ENCODE measurements at regions not wholly inside any gene's neighbourhood (a gene's known extent, or its start where the extent isn't known, plus 50 kb on each side); places are given as distances from the start of the nearest gene placed in this dataset.
"Not testable (repeated sequence)": the region's sequence is repeated elsewhere in the genome, so short reads cannot be mapped to it uniquely, and the experiment has no call there.

DNA sequence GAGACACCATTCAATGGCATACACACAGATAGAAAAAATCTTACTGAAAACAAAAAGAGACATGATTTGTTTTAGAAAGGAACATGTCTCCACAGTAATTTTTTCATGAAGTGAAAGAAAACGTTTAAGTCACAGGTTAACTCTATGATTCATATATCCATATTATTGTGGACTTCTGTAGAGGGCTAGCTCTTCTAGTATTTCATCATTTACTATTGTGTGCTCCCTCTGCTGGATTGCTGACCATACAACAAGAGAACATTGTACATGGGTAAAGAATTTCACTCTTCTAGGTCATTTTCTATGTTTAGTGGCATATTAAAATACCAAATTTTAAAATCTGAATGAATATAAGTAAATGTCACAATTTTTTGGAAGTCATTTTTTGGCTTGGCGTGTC, 91.8 kb upstream of the POU3F4 start:
- Histone ChIP-seq H3K27ac (ENCODE audit: low read depth, low read length) (no peak overlapping the region), H3K79me2 (ENCODE audit: control insufficient read depth, insufficient read depth, low read length, poor library complexity) (no peaks in the 10 kb centered on the region)

DNA sequence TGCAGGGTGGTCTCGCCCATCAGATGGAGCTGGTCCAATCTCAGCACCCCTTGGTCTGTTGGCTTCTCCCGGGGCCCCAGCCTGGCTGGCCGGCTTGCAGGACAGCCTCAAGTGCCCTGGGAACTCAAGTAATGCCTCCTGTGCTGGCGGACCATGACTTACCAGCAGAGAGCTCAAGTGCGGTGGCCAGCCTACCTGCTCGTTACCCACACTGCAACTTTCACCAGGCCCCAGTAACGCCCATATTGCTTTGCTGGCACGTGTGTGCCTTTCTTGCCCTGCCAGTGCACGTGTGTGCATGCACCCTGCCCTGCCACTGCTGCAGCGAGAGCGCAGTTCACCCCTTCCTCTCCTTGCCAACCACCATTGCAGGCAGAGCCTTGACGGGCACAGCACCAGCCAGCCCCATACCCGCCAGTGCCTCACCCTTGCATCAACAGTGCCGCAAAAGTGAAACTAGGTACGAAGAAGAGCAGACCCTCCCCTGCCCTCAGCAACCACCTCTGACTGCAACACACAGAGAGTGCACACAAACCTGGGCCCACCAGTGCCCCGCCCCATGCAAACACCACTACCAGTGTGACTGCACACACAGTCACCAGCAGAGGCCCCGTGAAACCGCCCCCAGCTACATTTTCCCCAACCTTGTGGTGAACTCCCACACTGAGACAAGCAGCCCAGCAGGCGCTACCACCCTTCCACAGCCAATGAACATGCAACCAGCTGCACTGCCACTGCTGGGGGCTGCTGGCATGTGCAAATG, 88.9 kb upstream of the POU3F4 start:
- Histone ChIP-seq H3K27ac (ENCODE audit: low read depth, low read length) (no peak overlapping the region), H2AK5ac (ENCODE audit: low read length) (no peak overlapping the region), H3K27me3 (ENCODE audit: insufficient read depth, low read length) (no peaks in the 10 kb centered on the region), H3K9me3 (ENCODE audit: insufficient read depth, low read depth, low read length) (peaks cover 2% of the 10 kb centered on the region), H3K79me2 (ENCODE audit: control insufficient read depth, insufficient read depth, low read length, poor library complexity) (no peaks in the 10 kb centered on the region), H4K91ac (ENCODE audit: low read depth, low read length) (no peak overlapping the region), H2BK120ac (ENCODE audit: insufficient read depth, low read length, poor library complexity) (no peak overlapping the region), H3K79me1 (ENCODE audit: low read length) (no peaks in the 10 kb centered on the region), H4K12ac (ENCODE audit: low read depth, low read length) (no peak overlapping the region), H3K4me3 (ENCODE audit: low read depth, low read length) (no peak overlapping the region), H3K4ac (ENCODE audit: low read depth, low read length) (no peak overlapping the region), H4K8ac (ENCODE audit: low read depth, low read length) (no peak overlapping the region), H2BK12ac (ENCODE audit: low read length) (no peak overlapping the region), H3K14ac (ENCODE audit: low read length) (no peak overlapping the region), H3K9ac (ENCODE audit: low read length) (no peak overlapping the region), H3K4me1 (ENCODE audit: control insufficient read depth in 1 of 2, insufficient read depth in 2 of 2, low read length in 2 of 2) (no peaks in the 10 kb centered on the region), H3K36me3 (ENCODE audit: control insufficient read depth in 1 of 2, insufficient read depth in 2 of 2, low read length in 2 of 2) (no peaks in the 10 kb centered on the region), H3K23ac (ENCODE audit: low read length) (no peak overlapping the region), H3K4me2 (ENCODE audit: low read length) (no peak overlapping the region), H2AFZ (ENCODE audit: insufficient read depth, low read length, poor library complexity) (no peak overlapping the region), H3K18ac (ENCODE audit: low read length) (no peak overlapping the region), H2BK5ac (ENCODE audit: low read depth, low read length, poor library complexity) (no peak overlapping the region)
- WGBS (ENCODE audit: extremely low coverage, insufficient coverage, insufficient read length) = no CpG with 5 or more reads among the region's 19 CpGs
- no peak for DNase-seq

More for the DNA sequence above, 91.8 kb upstream of the POU3F4 start:
- Histone ChIP-seq H3K14ac (ENCODE audit: low read length) (no peak overlapping the region), H2BK12ac (ENCODE audit: low read length) (no peak overlapping the region), H3K9me3 (ENCODE audit: insufficient read depth, low read depth, low read length) (peaks cover 2% of the 10 kb centered on the region), H2AFZ (ENCODE audit: insufficient read depth, low read length, poor library complexity) (no peak overlapping the region), H4K12ac (ENCODE audit: low read depth, low read length) (no peak overlapping the region), H3K27me3 (ENCODE audit: insufficient read depth, low read length) (no peaks in the 10 kb centered on the region), H3K4me3 (ENCODE audit: low read depth, low read length) (no peak overlapping the region), H3K18ac (ENCODE audit: low read length) (no peak overlapping the region), H4K8ac (ENCODE audit: low read depth, low read length) (no peak overlapping the region), H3K79me1 (ENCODE audit: low read length) (no peaks in the 10 kb centered on the region), H4K91ac (ENCODE audit: low read depth, low read length) (no peak overlapping the region), H3K23ac (ENCODE audit: low read length) (no peak overlapping the region), H2BK5ac (ENCODE audit: low read depth, low read length, poor library complexity) (no peak overlapping the region), H3K4me2 (ENCODE audit: low read length) (no peak overlapping the region), H3K36me3 (ENCODE audit: control insufficient read depth in 1 of 2, insufficient read depth in 2 of 2, low read length in 2 of 2) (no peaks in the 10 kb centered on the region), H2AK5ac (ENCODE audit: low read length) (no peak overlapping the region), H3K4me1 (ENCODE audit: control insufficient read depth in 1 of 2, insufficient read depth in 2 of 2, low read length in 2 of 2) (no peaks in the 10 kb centered on the region), H3K4ac (ENCODE audit: low read depth, low read length) (no peak overlapping the region), H3K9ac (ENCODE audit: low read length) (no peak overlapping the region), H2BK120ac (ENCODE audit: insufficient read depth, low read length, poor library complexity) (no peak overlapping the region)
- WGBS (ENCODE audit: extremely low coverage, insufficient coverage, insufficient read length) = no CpG with 5 or more reads among the region's 2 CpGs
- DNase-seq = peak in 1 of 2 donors; percentile 31

DNA sequence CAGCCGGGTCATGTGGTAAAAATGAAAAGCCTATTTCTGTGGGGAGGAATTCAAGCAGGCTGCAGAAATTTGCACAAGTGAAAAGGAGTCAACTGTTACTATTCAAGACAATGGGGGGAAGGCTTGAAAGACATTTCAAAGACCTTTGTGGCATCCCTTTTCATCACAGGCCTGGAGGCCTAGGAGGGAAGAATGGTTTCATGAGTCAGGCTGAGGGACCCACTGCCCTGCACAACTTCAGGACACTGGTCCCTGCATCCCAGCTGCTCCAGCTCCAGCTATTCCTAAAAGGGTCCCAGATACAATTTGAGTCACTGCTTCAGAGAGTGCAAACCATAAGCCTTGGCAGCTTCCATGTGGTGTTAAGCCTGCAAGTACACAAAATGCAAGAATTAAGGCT, 85.3 kb upstream of the POU3F4 start:
- Histone ChIP-seq H3K79me1 (ENCODE audit: low read length) (no peaks in the 10 kb centered on the region), H3K9me3 (ENCODE audit: insufficient read depth, low read depth, low read length) (peaks cover 2% of the 10 kb centered on the region), H3K23ac (ENCODE audit: low read length) (no peak overlapping the region), H4K91ac (ENCODE audit: low read depth, low read length) (no peak overlapping the region), H3K9ac (ENCODE audit: low read length) (no peak overlapping the region), H3K4ac (ENCODE audit: low read depth, low read length) (no peak overlapping the region), H3K18ac (ENCODE audit: low read length) (no peak overlapping the region), H2AFZ (ENCODE audit: insufficient read depth, low read length, poor library complexity) (no peak overlapping the region), H3K36me3 (ENCODE audit: control insufficient read depth in 1 of 2, insufficient read depth in 2 of 2, low read length in 2 of 2) (no peaks in the 10 kb centered on the region), H3K79me2 (ENCODE audit: control insufficient read depth, insufficient read depth, low read length, poor library complexity) (no peaks in the 10 kb centered on the region), H2AK5ac (ENCODE audit: low read length) (no peak overlapping the region), H3K4me2 (ENCODE audit: low read length) (no peak overlapping the region), H3K4me3 (ENCODE audit: low read depth, low read length) (no peak overlapping the region), H2BK12ac (ENCODE audit: low read length) (no peak overlapping the region), H4K8ac (ENCODE audit: low read depth, low read length) (no peak overlapping the region), H3K14ac (ENCODE audit: low read length) (no peak overlapping the region), H3K27ac (ENCODE audit: low read depth, low read length) (no peak overlapping the region), H2BK120ac (ENCODE audit: insufficient read depth, low read length, poor library complexity) (no peak overlapping the region), H2BK5ac (ENCODE audit: low read depth, low read length, poor library complexity) (no peak overlapping the region), H3K4me1 (ENCODE audit: control insufficient read depth in 1 of 2, insufficient read depth in 2 of 2, low read length in 2 of 2) (no peaks in the 10 kb centered on the region), H4K12ac (ENCODE audit: low read depth, low read length) (no peak overlapping the region), H3K27me3 (ENCODE audit: insufficient read depth, low read length) (no peaks in the 10 kb centered on the region)
- DNase-seq = no peak
- no CpG with 5 or more reads among the region's 1 CpG for WGBS (ENCODE audit: extremely low coverage, insufficient coverage, insufficient read length)

DNA sequence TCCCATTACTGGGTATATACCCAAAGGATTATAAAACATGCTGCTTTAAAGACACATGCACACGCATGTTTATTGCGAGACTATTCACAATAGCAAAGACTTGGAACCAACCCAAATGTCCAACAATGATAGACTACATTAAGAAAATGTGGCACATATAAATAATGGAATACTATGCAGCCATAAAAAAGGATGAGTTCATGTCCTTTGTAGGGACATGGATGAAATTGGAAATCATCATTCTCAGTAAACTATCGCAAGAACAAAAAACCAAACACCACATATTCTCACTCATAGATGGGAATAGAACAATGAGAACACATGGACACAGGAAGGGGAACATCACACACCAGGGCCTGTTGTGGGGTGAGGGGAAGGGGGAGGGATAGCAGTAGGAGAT, 65.5 kb upstream of the POU3F4 start:
- H4K8ac ChIP-seq (ENCODE audit: low read depth, low read length); H3K36me3 ChIP-seq (ENCODE audit: control insufficient read depth in 1 of 2, insufficient read depth in 2 of 2, low read length in 2 of 2); H3K4me2 ChIP-seq (ENCODE audit: low read length); H4K91ac ChIP-seq (ENCODE audit: low read depth, low read length); H3K4me1 ChIP-seq (ENCODE audit: control insufficient read depth in 1 of 2, insufficient read depth in 2 of 2, low read length in 2 of 2); H2BK12ac ChIP-seq (ENCODE audit: low read length); H3K79me1 ChIP-seq (ENCODE audit: low read length); H3K4me3 ChIP-seq (ENCODE audit: low read depth, low read length); H2BK5ac ChIP-seq (ENCODE audit: low read depth, low read length, poor library complexity); H3K23ac ChIP-seq (ENCODE audit: low read length); DNase-seq; H3K18ac ChIP-seq (ENCODE audit: low read length); H3K14ac ChIP-seq (ENCODE audit: low read length); H3K9ac ChIP-seq (ENCODE audit: low read length); H3K9me3 ChIP-seq (ENCODE audit: insufficient read depth, low read depth, low read length); H2AK5ac ChIP-seq (ENCODE audit: low read length); H3K27ac ChIP-seq (ENCODE audit: low read depth, low read length); H3K4ac ChIP-seq (ENCODE audit: low read depth, low read length); H2AFZ ChIP-seq (ENCODE audit: insufficient read depth, low read length, poor library complexity); H4K12ac ChIP-seq (ENCODE audit: low read depth, low read length); H3K27me3 ChIP-seq (ENCODE audit: insufficient read depth, low read length); H3K79me2 ChIP-seq (ENCODE audit: control insufficient read depth, insufficient read depth, low read length, poor library complexity); H2BK120ac ChIP-seq (ENCODE audit: insufficient read depth, low read length, poor library complexity): not testable (repeated sequence)
- WGBS (ENCODE audit: extremely low coverage, insufficient coverage, insufficient read length) = no CpG with 5 or more reads among the region's 3 CpGs
